SW480 (cell line): ENCODE measurements at regions not wholly inside any gene's neighbourhood (a gene's known extent, or its start where the extent isn't known, plus 50 kb on each side); places are given as distances from the start of the nearest gene placed in this dataset.

ENCODE experiments used
- DNase-seq: peaks from one replicate; pipeline ENCODE4 v3.0.0-alpha.2; 2016; ENCODE audit warnings: low spot score

GRCh38 chr22:25366876-25367466, 147.5 kb downstream of the CRYBB2 start:
- no peak for DNase-seq

DNA sequence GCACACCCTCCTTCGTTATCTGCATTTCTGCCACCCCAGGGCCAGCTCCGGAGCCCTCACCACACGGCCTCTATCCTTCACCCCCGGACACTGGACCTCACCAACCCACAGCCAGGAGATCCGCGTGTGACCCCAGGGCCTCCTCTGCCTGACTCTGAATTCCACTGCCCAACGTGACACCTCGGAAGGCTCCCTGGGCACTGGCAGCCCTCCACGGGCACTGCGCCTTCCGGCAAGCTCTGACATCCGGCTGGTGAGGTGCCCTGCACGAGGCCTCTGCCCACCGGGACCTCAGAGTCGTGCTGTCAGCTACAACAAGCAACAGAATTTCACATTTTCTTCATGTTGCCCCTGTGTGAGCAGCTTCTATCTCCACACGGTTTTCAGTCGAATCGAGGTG, 148.3 kb downstream of the CRYBB2 start:
- no peak for DNase-seq

GRCh38 chr22:25368271-25368670, 148.8 kb downstream of the CRYBB2 start:
- peak; percentile 73 for DNase-seq

DNA sequence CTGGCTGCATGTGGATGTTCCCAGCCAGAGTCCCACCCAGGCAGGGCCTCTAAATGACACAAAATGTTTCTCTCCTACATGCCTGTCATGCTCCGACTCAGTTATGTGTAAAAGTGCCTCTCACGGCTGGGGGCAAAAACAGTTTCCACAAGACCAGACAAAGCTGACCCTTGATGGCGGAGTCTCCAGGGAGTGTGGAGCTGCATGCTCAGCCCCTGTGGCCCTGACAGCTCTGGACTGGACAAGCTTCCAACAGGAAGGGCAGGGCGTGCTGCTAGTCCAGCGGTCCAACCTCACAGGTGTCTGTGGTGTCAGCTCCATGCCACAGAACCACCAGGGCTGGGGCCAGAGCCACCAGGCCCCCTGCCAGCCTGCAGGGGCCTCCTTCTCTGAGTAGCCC, 149.6 kb downstream of the CRYBB2 start:
- no peak for DNase-seq

DNA sequence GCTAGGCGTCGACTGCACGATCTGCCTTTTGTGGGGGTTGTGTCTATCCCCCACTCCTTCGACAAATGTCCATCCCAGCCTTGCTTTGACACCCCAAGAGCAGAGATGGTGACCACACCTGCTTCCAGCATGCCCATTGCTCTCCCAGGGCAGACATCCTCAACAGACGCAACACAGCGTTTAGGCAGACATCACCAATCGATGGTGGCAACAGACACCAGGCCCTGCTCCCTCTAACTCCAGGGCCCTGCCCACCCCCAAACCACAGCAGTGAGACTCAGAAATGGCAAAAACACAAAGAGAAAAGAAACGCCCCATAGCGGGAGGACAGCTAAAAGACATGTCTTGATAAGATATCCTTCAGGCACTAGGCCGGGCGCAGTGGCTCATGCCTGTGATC, 150.9 kb downstream of the CRYBB2 start:
- DNase-seq, result no peak

GRCh38 chr22:25372000-25372595, 152.7 kb downstream of the CRYBB2 start:
- no peak for DNase-seq

- no peak for DNase-seq
Observed at GRCh38 chr22:25373961-25374360, 154.5 kb downstream of the CRYBB2 start.

- no peak for DNase-seq
Observed at GRCh38 chr22:25374869-25375268, 155.4 kb downstream of the CRYBB2 start.

- no peak for DNase-seq
Observed at GRCh38 chr22:25375683-25376082, 156.2 kb downstream of the CRYBB2 start.

- no peak for DNase-seq
Observed at GRCh38 chr22:25377699-25378098, 158.3 kb downstream of the CRYBB2 start.

- no peak for DNase-seq
Observed at GRCh38 chr22:25380122-25380747, 160.8 kb downstream of the CRYBB2 start.

- no peak for DNase-seq
Observed at GRCh38 chr22:25382762-25383161, 163.3 kb downstream of the CRYBB2 start.

GRCh38 chr22:25383278-25383820, 163.9 kb downstream of the CRYBB2 start:
- no peak for DNase-seq

GRCh38 chr22:25383892-25384291, 164.5 kb downstream of the CRYBB2 start:
- no peak for DNase-seq

GRCh38 chr22:25386538-25386884, 167.1 kb downstream of the CRYBB2 start:
- DNase-seq, result no peak

GRCh38 chr22:25388415-25388814, 169.0 kb downstream of the CRYBB2 start:
- no peak for DNase-seq

DNA sequence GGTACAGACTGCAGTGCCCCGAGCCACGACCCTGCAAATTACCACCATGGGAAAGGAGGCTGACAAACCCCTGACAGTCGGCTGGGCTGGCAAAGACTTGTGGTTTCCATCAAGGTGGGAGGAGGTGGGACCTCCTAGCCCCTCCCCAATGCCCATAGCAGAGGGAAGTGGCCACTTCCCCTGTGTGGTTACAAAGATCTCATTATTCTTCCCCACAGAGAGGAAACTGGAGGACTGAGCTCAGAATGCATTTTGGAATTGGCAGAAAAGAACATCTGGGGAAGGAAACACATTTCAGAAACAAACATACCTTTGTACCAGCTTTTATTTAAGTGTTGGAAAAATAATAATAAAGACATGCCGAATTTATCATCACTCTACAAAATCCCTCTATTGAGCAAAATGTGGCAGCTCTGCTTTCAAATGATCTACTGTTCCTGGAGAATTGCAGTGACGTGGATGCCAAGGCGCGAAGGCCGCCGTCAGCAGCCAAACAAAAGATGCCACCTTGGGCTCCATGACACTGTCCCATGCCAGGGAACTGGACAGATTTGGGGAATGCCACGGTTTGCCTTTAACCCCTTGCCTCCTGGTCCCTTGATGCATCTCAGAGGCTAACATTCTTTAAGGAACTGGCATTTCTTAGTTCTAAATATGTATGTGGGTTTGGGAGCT, 169.6 kb downstream of the CRYBB2 start:
- no peak for DNase-seq

- DNase-seq, result no peak
Observed at GRCh38 chr22:25389541-25389919, 170.1 kb downstream of the CRYBB2 start.

GRCh38 chr22:25390297-25391240, 171.1 kb downstream of the CRYBB2 start:
- no peak for DNase-seq

GRCh38 chr22:25392584-25392983, 171.9 kb upstream of the GRK3 start:
- DNase-seq, result no peak

GRCh38 chr22:25393121-25393805, 171.2 kb upstream of the GRK3 start:
- no peak for DNase-seq
